ENCODE measurements at regions not wholly inside any gene's neighbourhood (a gene's known extent, or its start where the extent isn't known, plus 50 kb on each side); places are given as distances from the start of the nearest gene placed in this dataset.

DNA sequence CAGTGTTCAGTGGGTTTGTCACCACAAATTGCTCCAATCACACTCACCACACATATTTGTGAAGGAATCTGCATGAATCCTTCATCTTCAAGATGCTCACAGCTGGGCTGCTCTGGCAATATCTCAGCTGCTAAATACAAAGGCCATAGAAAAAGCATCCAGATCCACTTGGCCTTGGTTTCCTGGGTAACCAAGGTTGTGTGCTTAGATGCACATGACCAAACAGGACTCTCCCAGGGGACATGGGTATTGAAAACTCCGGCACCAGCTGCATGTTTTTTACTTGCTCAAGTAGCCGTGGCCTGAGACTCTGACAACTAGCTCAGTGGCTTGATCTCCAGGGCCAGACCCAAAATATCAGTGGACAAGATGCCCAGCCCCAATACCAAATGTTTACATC is 131.3 kb downstream of the CBLN1 start:
- WGBS, 2 donors, result 77 to 84% methylated on average over 2 of the region's 2 CpGs

DNA sequence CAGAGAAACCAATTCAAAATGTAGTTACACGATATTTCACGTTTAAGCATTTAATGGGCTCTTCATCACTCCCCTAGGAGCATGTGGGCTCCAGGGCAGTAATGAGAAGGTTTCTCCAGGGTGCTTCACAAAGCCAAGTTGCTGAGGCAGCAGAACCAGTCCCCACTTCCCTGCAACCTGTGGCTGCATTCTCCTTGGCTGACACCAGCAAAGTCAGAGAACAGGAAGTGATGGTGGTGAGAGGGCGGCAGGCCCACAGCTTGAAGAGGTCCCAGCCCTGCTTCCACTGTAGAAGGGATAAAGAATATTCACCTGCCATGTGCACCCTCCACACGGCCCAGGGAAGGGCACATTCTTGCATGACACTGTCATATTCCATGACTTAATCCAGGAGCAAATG is 133.2 kb downstream of the CBLN1 start:
- 65% methylated on average over 4 of the region's 4 CpGs for WGBS, 2 donors
- TF ChIP-seq, protein P1, sequence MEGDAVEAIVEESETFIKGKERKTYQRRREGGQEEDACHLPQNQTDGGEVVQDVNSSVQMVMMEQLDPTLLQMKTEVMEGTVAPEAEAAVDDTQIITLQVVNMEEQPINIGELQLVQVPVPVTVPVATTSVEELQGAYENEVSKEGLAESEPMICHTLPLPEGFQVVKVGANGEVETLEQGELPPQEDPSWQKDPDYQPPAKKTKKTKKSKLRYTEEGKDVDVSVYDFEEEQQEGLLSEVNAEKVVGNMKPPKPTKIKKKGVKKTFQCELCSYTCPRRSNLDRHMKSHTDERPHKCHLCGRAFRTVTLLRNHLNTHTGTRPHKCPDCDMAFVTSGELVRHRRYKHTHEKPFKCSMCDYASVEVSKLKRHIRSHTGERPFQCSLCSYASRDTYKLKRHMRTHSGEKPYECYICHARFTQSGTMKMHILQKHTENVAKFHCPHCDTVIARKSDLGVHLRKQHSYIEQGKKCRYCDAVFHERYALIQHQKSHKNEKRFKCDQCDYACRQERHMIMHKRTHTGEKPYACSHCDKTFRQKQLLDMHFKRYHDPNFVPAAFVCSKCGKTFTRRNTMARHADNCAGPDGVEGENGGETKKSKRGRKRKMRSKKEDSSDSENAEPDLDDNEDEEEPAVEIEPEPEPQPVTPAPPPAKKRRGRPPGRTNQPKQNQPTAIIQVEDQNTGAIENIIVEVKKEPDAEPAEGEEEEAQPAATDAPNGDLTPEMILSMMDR (IDR thresholded peaks at IDR 0.05; ENCODE audit: control extremely low read depth, extremely low read depth), result no peak
- no peak overlapping the region for H3K9ac ChIP-seq (ENCODE audit: insufficient read depth in 1 of 2, low read length in 2 of 2)

More for the DNA sequence above, 131.3 kb downstream of the CBLN1 start:
- no peak for DNase-seq
- Histone ChIP-seq H3K36me3 (ENCODE audit: control insufficient read depth in 4 of 4, insufficient read depth in 4 of 4, low read length in 4 of 4) (no peaks in the 10 kb centered on the region), H3K27ac (ENCODE audit: low read depth in 1 of 2, low read length in 1 of 2) (no peak overlapping the region), H3K9me3 (ENCODE audit: control insufficient read depth in 4 of 4, insufficient read depth in 3 of 4, low read length in 3 of 4) (peaks cover 0 to 7% (median 2%) of the 10 kb centered on the region in 4 donors), H3K27me3 (ENCODE audit: control insufficient read depth in 3 of 3, insufficient read depth in 3 of 3, low read length in 2 of 3) (no peaks in the 10 kb centered on the region), H3K4me3 (no peak overlapping the region), H3K4me1 (ENCODE audit: control insufficient read depth in 5 of 5, insufficient read depth in 5 of 5, low read length in 5 of 5) (no peaks in the 10 kb centered on the region), H3K9ac (ENCODE audit: insufficient read depth in 1 of 2, low read length in 2 of 2) (no peak overlapping the region)
- TF ChIP-seq, protein P1 (IDR thresholded peaks at IDR 0.05; ENCODE audit: control extremely low read depth, extremely low read depth), result no peak
- ATAC-seq (ENCODE audit: insufficient read depth, low FRiP score), result no peak

DNA sequence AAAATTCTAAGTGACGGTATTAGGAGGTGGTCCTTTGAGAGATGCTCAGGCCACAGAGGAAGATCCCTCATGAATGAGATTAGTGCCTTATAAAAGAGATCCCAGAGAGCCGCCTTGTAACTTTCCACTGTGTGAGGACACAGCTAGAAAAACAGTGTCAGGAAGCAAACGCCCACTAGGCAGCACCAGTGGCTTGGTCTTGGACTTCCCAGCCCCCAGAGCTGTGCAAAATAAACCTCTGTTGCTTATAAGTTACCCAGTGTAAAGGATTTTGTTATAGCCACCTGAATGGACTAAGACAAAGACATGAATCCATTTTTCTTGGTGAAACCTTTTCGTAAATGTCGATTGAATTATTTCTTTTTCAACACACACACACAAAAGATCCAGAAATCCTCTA is 141.0 kb downstream of the CBLN1 start:
- H3K36me3 ChIP-seq (ENCODE audit: control insufficient read depth in 4 of 4, insufficient read depth in 4 of 4, low read length in 4 of 4), result no peaks in the 10 kb centered on the region
- H3K4me3 ChIP-seq, result no peak overlapping the region
- TF ChIP-seq, protein P1 (IDR thresholded peaks at IDR 0.05; ENCODE audit: control extremely low read depth, extremely low read depth), result no peak
- no peak overlapping the region for H3K9ac ChIP-seq (ENCODE audit: insufficient read depth in 1 of 2, low read length in 2 of 2)
- no peaks in the 10 kb centered on the region for H3K4me1 ChIP-seq (ENCODE audit: control insufficient read depth in 5 of 5, insufficient read depth in 5 of 5, low read length in 5 of 5)
- H3K9me3 ChIP-seq (ENCODE audit: control insufficient read depth in 4 of 4, insufficient read depth in 3 of 4, low read length in 3 of 4), result peaks cover 0 to 5% (median 2%) of the 10 kb centered on the region in 4 donors
- no peak overlapping the region for H3K27ac ChIP-seq (ENCODE audit: low read depth in 1 of 2, low read length in 1 of 2)
- H3K27me3 ChIP-seq (ENCODE audit: control insufficient read depth in 3 of 3, insufficient read depth in 3 of 3, low read length in 2 of 3), result no peaks in the 10 kb centered on the region
- DNase-seq (no peak), ATAC-seq (ENCODE audit: insufficient read depth, low FRiP score) (no peak)
- WGBS, 2 donors, result 64 to 67% methylated on average over 5 of the region's 5 CpGs

More for the DNA sequence above, 133.2 kb downstream of the CBLN1 start:
- DNase-seq (no peak), ATAC-seq (ENCODE audit: insufficient read depth, low FRiP score) (no peak)
- Histone ChIP-seq H3K27me3 (ENCODE audit: control insufficient read depth in 3 of 3, insufficient read depth in 3 of 3, low read length in 2 of 3) (no peaks in the 10 kb centered on the region), H3K36me3 (ENCODE audit: control insufficient read depth in 4 of 4, insufficient read depth in 4 of 4, low read length in 4 of 4) (no peaks in the 10 kb centered on the region), H3K4me1 (ENCODE audit: control insufficient read depth in 5 of 5, insufficient read depth in 5 of 5, low read length in 5 of 5) (no peaks in the 10 kb centered on the region), H3K27ac (ENCODE audit: low read depth in 1 of 2, low read length in 1 of 2) (no peak overlapping the region), H3K4me3 (no peak overlapping the region), H3K9me3 (ENCODE audit: control insufficient read depth in 4 of 4, insufficient read depth in 3 of 4, low read length in 3 of 4) (peaks cover 0 to 3% (median 0%) of the 10 kb centered on the region in 4 donors)

DNA sequence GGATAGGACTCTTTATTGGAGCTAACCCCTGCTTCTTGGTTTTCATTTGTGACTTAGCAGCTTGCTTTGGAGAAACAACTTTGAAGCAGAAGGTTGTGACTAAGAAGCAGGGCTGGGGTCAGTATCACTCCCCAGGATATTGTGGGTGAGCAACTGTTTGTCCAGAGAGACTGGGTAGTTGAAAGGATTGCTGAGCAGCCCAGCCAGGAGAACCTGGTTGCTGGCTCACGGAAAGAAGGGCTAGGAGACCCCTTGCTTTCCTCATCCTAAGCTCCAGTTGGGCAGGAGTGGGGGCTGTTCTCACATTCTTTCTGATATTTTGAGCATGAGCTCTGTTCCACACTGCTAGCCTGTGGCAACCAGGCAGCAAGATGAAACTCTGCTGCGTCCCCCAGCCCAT is 151.2 kb downstream of the CBLN1 start:
- H3K9me3 ChIP-seq (ENCODE audit: control insufficient read depth in 4 of 4, insufficient read depth in 3 of 4, low read length in 3 of 4), result no peaks in the 10 kb centered on the region
- no peaks in the 10 kb centered on the region for H3K27me3 ChIP-seq (ENCODE audit: control insufficient read depth in 3 of 3, insufficient read depth in 3 of 3, low read length in 2 of 3)
- H3K27ac ChIP-seq (ENCODE audit: low read depth in 1 of 2, low read length in 1 of 2), result no peak overlapping the region
- no peak overlapping the region for H3K4me3 ChIP-seq
- TF ChIP-seq, protein P1 (IDR thresholded peaks at IDR 0.05; ENCODE audit: control extremely low read depth, extremely low read depth), result no peak
- H3K9ac ChIP-seq (ENCODE audit: insufficient read depth in 1 of 2, low read length in 2 of 2), result no peak overlapping the region
- WGBS, 2 donors, result 73 to 74% methylated on average over 2 of the region's 2 CpGs
- H3K36me3 ChIP-seq (ENCODE audit: control insufficient read depth in 4 of 4, insufficient read depth in 4 of 4, low read length in 4 of 4), result no peaks in the 10 kb centered on the region
- H3K4me1 ChIP-seq (ENCODE audit: control insufficient read depth in 5 of 5, insufficient read depth in 5 of 5, low read length in 5 of 5), result no peaks in the 10 kb centered on the region
- ATAC-seq (ENCODE audit: insufficient read depth, low FRiP score) (no peak), DNase-seq (no peak)
